22Rv1 (cell line): ENCODE measurements at regions not wholly inside any gene's neighbourhood (a gene's known extent, or its start where the extent isn't known, plus 50 kb on each side); places are given as distances from the start of the nearest gene placed in this dataset.

Experiments
- H3K27ac ChIP-seq: fragments of 450-650 bp; 2 replicates; pipeline ENCODE4 v1.5.1; 2017
- CTCF ChIP-seq: fragments of 450-650 bp; IDR thresholded peaks from 2 replicates; pipeline ENCODE4 v1.5.1; 2017; ENCODE audit warnings: mild to moderate bottlenecking
- ZFX ChIP-seq: fragments of 450-650 bp; IDR thresholded peaks from 2 replicates; pipeline ENCODE4 v1.6.1; 2017; ENCODE audit warnings: antibody characterized with exemption, borderline replicate concordance

DNA sequence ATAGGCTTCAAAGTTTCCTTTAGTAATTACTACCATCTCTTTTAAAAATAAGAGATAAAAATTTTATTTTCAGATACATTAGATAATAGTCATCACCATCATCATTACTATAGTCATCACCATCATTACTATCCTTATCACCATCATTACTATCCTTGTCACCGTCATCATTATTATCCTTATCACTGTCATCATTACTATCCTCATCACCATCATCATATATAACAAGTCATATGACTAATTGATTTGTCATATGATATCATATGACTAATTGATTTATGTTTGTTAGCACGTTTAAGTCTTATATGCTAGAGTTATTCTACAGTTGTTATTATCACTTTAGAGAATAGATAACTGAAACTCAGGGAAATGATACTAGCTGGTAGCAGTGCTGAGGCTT lies 382.1 kb upstream of the CDH18 start:
- no peak for TF ChIP-seq CTCF
- TF ChIP-seq ZFX: no peak
- H3K27ac ChIP-seq: no peak overlapping the region

DNA sequence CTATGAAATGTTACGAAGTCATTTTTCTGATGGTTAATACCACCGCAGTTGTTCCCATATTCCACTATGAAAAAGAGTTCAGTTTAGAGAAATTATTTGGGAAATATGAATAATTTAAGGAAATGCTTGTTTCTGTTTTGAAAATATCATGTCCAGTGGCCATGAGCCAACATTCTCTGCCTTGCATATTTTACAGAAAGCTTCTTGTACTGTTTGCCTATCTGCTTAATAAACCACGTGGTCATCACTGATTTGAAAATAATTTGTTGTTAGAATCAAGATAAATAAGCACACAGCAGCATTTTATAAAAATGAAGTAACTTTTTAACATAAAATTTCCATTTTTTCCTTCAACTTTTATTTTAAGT lies 381.5 kb upstream of the CDH18 start:
- TF ChIP-seq ZFX (no peak), CTCF (no peak)
- no peak overlapping the region for H3K27ac ChIP-seq

- TF ChIP-seq ZFX: no peak
- TF ChIP-seq CTCF: no peak
- no peak overlapping the region for H3K27ac ChIP-seq
These were observed 380.8 kb upstream of the CDH18 start for GRCh38 chr5:20368571-20369517.

- H3K27ac ChIP-seq: no peak overlapping the region
These were observed 379.2 kb upstream of the CDH18 start for GRCh38 chr5:20367178-20367577.

DNA sequence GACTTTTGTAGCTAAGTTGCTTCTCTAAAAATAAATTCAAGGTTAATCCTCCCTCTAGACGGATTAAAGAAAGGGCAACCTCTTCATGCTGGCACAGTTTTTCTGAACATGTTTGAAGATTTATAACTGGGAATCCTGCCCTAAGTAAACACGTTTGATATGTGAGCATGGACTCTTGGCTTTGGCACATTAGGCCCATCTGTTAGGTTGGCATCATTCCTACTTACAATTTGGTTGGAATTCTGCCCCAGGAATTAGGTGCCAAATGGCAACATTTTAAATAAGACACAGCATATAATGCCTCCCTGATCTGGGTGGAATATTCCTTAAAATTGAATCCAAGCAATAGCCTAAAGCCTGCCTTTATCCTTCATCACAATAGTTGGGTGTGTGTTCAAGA lies 372.3 kb upstream of the CDH18 start:
- TF ChIP-seq ZFX: no peak
- TF ChIP-seq CTCF: no peak
- H3K27ac ChIP-seq: no peak overlapping the region

More at GRCh38 chr5:20367178-20367577, 379.2 kb upstream of the CDH18 start:
- no peak for TF ChIP-seq CTCF
- no peak for TF ChIP-seq ZFX

GRCh38 chr5:20359377-20359776 lies 371.4 kb upstream of the CDH18 start:
- TF ChIP-seq CTCF (no peak), ZFX (no peak)
- H3K27ac ChIP-seq: no peak overlapping the region

DNA sequence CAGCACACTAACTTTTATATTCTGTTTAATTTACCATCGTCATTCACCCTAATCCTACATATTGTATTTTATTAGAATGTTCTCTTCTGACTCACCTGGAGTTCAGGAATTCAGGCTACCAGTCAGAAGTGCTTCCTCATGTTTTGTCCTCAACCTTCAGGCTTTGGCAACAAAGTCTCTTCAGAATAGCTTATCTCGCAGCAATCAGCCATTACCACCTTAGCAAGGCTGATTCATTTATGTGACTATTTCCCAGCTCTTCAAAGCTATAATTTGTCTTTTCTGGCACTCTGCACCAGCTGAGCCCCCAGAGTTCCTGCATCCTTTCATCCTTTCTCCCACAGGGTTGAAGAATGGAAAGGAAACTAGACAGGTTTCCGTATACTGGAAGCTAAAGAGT lies 365.5 kb upstream of the CDH18 start:
- TF ChIP-seq ZFX (no peak), CTCF (no peak)
- H3K27ac ChIP-seq: no peak overlapping the region
